ENCODE measurements at regions not wholly inside any gene's neighbourhood (a gene's known extent, or its start where the extent isn't known, plus 50 kb on each side); places are given as distances from the start of the nearest gene placed in this dataset.

DNA sequence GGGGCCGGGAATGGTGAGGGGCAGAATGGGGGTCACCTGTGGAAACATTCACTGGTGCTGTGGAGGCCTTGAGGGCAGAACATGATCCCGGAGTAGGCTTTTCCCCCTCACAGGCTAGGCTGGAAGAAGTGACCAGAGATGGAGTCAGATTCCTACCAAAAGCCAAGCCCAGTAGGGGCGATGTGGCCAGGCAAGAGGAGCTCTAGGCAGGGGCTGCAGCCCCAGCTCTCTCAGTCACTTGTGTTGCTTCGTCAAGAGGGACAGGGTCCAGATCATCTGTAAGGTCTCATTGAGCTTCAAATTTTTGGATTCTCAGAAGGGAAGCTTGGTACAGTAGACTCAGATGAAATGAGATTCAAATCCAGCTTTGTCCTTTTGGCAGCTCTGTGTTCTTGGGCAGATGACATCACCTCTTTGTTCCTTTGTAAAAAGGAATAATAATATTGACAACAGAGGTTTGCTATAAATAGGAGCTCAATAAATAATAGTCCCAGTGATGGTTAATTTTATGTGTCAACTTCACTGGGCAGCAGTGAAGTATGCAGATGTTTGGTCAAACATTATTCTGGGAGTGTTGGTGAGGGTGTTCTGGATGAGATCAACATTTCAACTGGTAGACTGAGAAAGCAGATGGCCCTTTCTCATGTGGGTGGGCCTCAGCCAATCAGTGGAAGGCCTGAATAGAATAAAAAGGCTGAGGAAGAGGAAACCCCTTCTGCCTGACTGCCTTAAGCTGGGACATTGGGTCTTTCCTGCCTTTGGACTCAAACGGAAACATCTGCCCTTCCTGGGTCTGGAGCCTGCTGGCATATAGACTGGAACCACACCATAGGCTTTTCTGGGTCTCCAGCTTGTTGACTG lies 324.7 kb upstream of the USP24 start:
- Histone ChIP-seq H3K9ac (ENCODE audit: insufficient read depth, low read depth, low read length) (no peak overlapping the region), H3K4me1 (ENCODE audit: insufficient read depth, low read length) (peaks cover 20% of the 10 kb centered on the region), H3K4me3 (replicated peaks in 1 of 3; ENCODE audit: insufficient read depth in 1 of 3, low read depth in 2 of 3, low read length in 3 of 3) (no peak overlapping the region), H3K9me3 (ENCODE audit: low read length) (no peaks in the 10 kb centered on the region), H3K79me2 (ENCODE audit: insufficient read depth, low read length) (no peaks in the 10 kb centered on the region), H3K27me3 (ENCODE audit: control insufficient read depth in 1 of 2, insufficient read depth in 2 of 2, low read length in 2 of 2) (no peaks in the 10 kb centered on the region), H3K36me3 (replicated peaks in 1 of 2; ENCODE audit: control insufficient read depth in 1 of 2, insufficient read depth in 2 of 2, low read length in 2 of 2) (no peaks in the 10 kb centered on the region), H4K20me1 (ENCODE audit: insufficient read depth, low read length) (no peaks in the 10 kb centered on the region), H2AFZ (ENCODE audit: low read length) (no peak overlapping the region), H3K4me2 (ENCODE audit: low read depth, low read length) (no peak overlapping the region), H3K27ac (ENCODE audit: extremely low read length, insufficient read depth, low read length) (no peak overlapping the region)
- POLR2A ChIA-PET = no interaction called here
- in situ Hi-C loops (cut with HindIII; ENCODE audit: extremely low pct_ligation_motif_present, low pct_unique_long_range_greater_than_20kb) = loop anchor here (10.0 kb wide), 1 partner anchor 105 kb away; no protein-coding TSS in a partner anchor
- WGBS (ENCODE audit: low lambda C conversion rate) = 92% methylated on average over 4 of the region's 5 CpGs
- TF ChIP-seq ZNF136 (CRISPR knock-in tag; IDR thresholded peaks at IDR 0.05; ENCODE audit: low read depth) = no peak
- TF ChIP-seq, protein P1, sequence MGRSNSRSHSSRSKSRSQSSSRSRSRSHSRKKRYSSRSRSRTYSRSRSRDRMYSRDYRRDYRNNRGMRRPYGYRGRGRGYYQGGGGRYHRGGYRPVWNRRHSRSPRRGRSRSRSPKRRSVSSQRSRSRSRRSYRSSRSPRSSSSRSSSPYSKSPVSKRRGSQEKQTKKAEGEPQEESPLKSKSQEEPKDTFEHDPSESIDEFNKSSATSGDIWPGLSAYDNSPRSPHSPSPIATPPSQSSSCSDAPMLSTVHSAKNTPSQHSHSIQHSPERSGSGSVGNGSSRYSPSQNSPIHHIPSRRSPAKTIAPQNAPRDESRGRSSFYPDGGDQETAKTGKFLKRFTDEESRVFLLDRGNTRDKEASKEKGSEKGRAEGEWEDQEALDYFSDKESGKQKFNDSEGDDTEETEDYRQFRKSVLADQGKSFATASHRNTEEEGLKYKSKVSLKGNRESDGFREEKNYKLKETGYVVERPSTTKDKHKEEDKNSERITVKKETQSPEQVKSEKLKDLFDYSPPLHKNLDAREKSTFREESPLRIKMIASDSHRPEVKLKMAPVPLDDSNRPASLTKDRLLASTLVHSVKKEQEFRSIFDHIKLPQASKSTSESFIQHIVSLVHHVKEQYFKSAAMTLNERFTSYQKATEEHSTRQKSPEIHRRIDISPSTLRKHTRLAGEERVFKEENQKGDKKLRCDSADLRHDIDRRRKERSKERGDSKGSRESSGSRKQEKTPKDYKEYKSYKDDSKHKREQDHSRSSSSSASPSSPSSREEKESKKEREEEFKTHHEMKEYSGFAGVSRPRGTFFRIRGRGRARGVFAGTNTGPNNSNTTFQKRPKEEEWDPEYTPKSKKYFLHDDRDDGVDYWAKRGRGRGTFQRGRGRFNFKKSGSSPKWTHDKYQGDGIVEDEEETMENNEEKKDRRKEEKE (IDR thresholded peaks at IDR 0.05) = no peak
- FAIRE-seq = no peak
- CTCF ChIA-PET (ENCODE audit: low intra/inter-chr PET ratio, low total read pairs) = no interaction called here
- DNase-seq (ENCODE audit: low spot score) = no peak
- BruUV-seq (replicated peaks) = no TSS peak
- intact Hi-C loops (cut with micrococcal nuclease; ENCODE audit: unreplicated experiment) = no loop called here
- ATAC-seq = no peak

DNA sequence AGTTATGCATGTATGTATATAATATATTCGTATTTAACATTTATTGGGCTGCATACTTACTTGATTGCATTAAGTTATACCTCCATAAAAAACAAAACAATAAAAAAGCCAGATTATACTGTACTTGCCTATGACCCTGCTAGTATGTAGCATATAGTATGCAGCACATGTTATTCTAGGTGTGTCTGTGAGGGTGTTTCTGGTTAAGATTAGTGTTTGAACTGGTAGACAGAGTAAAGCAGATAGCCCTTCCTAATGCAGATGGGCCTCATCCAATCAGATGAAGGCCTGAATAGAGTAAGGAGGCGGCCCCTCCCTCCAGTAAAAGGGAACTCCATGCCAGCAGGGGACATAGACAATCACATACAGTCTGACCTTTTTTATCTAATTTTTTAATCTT lies 323.3 kb upstream of the USP24 start:
- no peaks in the 10 kb centered on the region for H3K27me3 ChIP-seq (ENCODE audit: control insufficient read depth in 1 of 2, insufficient read depth in 2 of 2, low read length in 2 of 2)
- H3K4me3 ChIP-seq (replicated peaks in 1 of 3; ENCODE audit: insufficient read depth in 1 of 3, low read depth in 2 of 3, low read length in 3 of 3) = no peak overlapping the region
- no TSS peak for BruUV-seq (replicated peaks)
- H3K36me3 ChIP-seq (replicated peaks in 1 of 2; ENCODE audit: control insufficient read depth in 1 of 2, insufficient read depth in 2 of 2, low read length in 2 of 2) = no peaks in the 10 kb centered on the region
- ATAC-seq = no peak
- POLR2A ChIA-PET = no interaction called here
- DNase-seq (ENCODE audit: low spot score) = no peak
- H3K4me2 ChIP-seq (ENCODE audit: low read depth, low read length) = no peak overlapping the region
- no peak overlapping the region for H3K9ac ChIP-seq (ENCODE audit: insufficient read depth, low read depth, low read length)
- FAIRE-seq = no peak
- no peaks in the 10 kb centered on the region for H3K9me3 ChIP-seq (ENCODE audit: low read length)
- intact Hi-C loops (cut with micrococcal nuclease; ENCODE audit: unreplicated experiment) (no loop called here), in situ Hi-C loops (cut with HindIII; ENCODE audit: extremely low pct_ligation_motif_present, low pct_unique_long_range_greater_than_20kb) (loop anchor here (10.0 kb wide), 1 partner anchor 104 kb away; no protein-coding TSS in a partner anchor)
- no peaks in the 10 kb centered on the region for H4K20me1 ChIP-seq (ENCODE audit: insufficient read depth, low read length)
- H3K4me1 ChIP-seq (ENCODE audit: insufficient read depth, low read length) = peaks cover 35% of the 10 kb centered on the region
- WGBS (ENCODE audit: low lambda C conversion rate) = 94% methylated on average over 2 of the region's 2 CpGs
- CTCF ChIA-PET (ENCODE audit: low intra/inter-chr PET ratio, low total read pairs) = no interaction called here
- no peaks in the 10 kb centered on the region for H3K79me2 ChIP-seq (ENCODE audit: insufficient read depth, low read length)
- no peak overlapping the region for H2AFZ ChIP-seq (ENCODE audit: low read length)
- H3K27ac ChIP-seq (ENCODE audit: extremely low read length, insufficient read depth, low read length) = no peak overlapping the region
- TF ChIP-seq ZNF337 (CRISPR knock-in tag; IDR thresholded peaks at IDR 0.05; ENCODE audit: borderline replicate concordance, low read depth) (no peak), ZC3H13 (CRISPR knock-in tag; IDR thresholded peaks at IDR 0.05) (no peak), REXO4 (CRISPR knock-in tag; IDR thresholded peaks at IDR 0.05; ENCODE audit: borderline replicate concordance) (no peak), EHMT2 (IDR thresholded peaks at IDR 0.05; ENCODE audit: borderline replicate concordance, low read depth, low read length) (no peak), ZNF557 (CRISPR knock-in tag; IDR thresholded peaks at IDR 0.05) (no peak), SMC3 (IDR thresholded peaks at IDR 0.05; ENCODE audit: low read length) (no peak), CBX5 (CRISPR knock-in tag; IDR thresholded peaks at IDR 0.05; ENCODE audit: borderline replicate concordance) (no peak), MTA1 (CRISPR knock-in tag; IDR thresholded peaks at IDR 0.05; ENCODE audit: borderline replicate concordance) (no peak), SIX4 (CRISPR knock-in tag; IDR thresholded peaks at IDR 0.05) (no peak)
- TF ChIP-seq, protein P2, sequence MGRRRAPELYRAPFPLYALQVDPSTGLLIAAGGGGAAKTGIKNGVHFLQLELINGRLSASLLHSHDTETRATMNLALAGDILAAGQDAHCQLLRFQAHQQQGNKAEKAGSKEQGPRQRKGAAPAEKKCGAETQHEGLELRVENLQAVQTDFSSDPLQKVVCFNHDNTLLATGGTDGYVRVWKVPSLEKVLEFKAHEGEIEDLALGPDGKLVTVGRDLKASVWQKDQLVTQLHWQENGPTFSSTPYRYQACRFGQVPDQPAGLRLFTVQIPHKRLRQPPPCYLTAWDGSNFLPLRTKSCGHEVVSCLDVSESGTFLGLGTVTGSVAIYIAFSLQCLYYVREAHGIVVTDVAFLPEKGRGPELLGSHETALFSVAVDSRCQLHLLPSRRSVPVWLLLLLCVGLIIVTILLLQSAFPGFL (CRISPR knock-in tag; IDR thresholded peaks at IDR 0.05) = no peak
- TF ChIP-seq, protein P3, sequence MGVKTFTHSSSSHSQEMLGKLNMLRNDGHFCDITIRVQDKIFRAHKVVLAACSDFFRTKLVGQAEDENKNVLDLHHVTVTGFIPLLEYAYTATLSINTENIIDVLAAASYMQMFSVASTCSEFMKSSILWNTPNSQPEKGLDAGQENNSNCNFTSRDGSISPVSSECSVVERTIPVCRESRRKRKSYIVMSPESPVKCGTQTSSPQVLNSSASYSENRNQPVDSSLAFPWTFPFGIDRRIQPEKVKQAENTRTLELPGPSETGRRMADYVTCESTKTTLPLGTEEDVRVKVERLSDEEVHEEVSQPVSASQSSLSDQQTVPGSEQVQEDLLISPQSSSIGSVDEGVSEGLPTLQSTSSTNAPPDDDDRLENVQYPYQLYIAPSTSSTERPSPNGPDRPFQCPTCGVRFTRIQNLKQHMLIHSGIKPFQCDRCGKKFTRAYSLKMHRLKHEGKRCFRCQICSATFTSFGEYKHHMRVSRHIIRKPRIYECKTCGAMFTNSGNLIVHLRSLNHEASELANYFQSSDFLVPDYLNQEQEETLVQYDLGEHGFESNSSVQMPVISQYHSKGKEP (CRISPR knock-in tag; IDR thresholded peaks at IDR 0.05) = no peak
